ENCODE measurements at regions not wholly inside any gene's neighbourhood (a gene's known extent, or its start where the extent isn't known, plus 50 kb on each side); places are given as distances from the start of the nearest gene placed in this dataset.
"Not testable (repeated sequence)": the region's sequence is repeated elsewhere in the genome, so short reads cannot be mapped to it uniquely, and the experiment has no call there.

DNA sequence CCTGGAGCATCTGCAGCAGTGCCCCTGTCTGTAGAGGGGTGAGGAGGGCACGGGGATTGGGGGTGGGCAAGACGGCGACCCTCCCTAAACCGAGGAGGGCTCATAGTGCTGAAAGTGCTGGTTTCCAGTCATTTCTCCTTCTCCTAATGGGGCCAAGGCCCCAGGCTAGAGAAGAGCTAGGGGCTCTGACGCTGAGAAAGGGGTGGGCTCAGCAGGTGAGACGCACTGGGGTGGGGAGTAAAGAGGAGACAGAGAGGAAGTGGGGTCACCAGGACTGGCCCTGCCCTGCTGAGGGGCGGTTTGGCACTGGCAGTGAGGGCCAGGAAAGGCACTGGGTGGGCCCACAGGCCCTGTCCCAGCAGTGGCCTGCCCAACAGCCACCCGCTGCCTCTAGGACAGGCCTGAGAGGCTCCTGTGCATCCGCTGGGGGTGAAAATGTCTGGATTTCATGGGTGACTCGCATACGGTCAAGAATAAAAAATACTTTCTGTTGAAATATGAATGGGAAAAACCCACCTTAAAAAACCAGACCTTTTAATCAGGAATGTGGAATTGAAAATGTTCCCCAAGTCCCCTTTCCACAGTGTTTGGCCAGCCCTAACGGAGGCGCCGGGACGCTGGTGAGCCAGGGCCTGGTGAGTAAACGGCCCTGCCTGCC, 122.4 kb upstream of the SMURF2 start:
- DNase-seq: no peak

DNA sequence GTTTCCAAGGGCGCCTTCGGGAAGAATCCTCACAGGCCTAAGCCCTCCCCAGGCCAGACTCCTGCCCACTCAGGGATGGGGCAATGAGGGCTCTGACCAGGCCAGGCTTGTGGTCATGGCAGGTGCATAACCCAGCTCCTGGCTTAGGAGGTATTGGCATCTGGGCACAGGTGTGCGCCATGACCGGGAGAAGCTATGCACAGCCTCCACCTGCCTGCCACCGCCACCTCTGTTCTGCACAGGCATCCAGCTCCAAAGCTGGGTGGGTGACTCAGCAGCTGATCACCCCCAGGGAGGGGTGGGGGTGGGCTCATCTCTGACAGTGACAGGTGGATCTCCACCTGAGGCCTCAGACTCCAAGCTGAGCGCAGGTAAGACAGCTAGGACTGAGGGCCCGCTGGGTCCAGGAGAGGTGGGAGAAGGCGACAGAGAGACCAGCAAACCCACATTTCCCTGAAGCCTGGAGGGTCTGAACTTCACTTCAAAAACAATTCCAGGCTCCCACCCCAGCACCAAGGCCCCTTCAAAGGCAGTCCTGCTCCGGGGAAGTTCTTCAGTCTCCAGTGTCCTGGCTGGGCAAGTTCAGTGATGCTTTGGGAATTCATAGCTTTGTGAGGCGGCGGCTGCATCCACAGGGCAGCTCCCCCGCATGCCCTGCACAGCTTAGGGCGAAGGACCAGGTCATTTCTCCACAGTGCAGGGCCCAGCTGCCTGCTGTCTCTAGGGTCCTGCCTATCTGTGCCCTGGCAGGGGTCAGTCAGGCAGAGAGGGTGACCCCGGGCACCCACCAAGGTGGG, 121.6 kb upstream of the SMURF2 start:
- DNase-seq: no peak

DNA sequence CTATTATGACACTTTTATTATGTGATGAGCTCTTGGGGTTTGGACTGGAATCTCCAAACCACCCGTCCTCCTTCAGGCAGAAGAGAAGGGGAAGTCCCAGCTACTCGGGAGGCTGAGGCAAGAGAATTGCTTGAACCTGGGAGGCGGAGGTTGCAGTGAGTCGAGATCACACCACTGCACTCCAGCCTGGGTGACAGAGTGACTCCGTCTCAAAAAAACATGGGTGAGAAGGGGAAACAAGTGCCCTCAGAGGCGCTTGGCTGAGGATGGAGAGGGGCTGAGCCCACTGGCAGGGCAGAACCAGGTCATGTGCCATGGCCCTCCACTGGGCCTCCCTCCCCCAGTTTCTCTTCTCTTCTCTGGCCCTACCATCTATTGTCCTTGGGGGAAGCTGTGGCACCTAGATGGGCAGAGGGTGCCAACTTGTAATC, 120.9 kb upstream of the SMURF2 start:
- DNase-seq: peak; percentile 35

GRCh38 chr17:64781810-64782555, 119.9 kb upstream of the SMURF2 start:
- no peak for DNase-seq

GRCh38 chr17:64781014-64781756, 119.1 kb upstream of the SMURF2 start:
- peak; percentile 43 for DNase-seq

GRCh38 chr17:64780096-64781013, 118.2 kb upstream of the SMURF2 start:
- peak; percentile 77 for DNase-seq

GRCh38 chr17:64779376-64780095, 117.4 kb upstream of the SMURF2 start:
- no peak for DNase-seq

DNA sequence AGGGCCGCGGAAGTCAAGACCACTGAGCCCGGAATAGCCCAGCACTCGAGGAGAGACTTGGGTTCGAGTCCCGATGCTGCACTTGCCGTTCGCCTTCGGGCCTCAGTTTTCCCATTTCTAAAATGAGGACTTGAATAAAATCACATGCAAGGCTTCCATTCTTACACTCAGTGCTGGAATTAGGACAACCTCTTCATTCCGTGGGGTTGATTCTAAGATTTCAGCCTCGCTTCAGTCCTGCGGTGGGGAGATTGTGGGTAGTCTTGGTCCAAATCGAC, 116.9 kb upstream of the SMURF2 start:
- not testable (repeated sequence) for DNase-seq

DNA sequence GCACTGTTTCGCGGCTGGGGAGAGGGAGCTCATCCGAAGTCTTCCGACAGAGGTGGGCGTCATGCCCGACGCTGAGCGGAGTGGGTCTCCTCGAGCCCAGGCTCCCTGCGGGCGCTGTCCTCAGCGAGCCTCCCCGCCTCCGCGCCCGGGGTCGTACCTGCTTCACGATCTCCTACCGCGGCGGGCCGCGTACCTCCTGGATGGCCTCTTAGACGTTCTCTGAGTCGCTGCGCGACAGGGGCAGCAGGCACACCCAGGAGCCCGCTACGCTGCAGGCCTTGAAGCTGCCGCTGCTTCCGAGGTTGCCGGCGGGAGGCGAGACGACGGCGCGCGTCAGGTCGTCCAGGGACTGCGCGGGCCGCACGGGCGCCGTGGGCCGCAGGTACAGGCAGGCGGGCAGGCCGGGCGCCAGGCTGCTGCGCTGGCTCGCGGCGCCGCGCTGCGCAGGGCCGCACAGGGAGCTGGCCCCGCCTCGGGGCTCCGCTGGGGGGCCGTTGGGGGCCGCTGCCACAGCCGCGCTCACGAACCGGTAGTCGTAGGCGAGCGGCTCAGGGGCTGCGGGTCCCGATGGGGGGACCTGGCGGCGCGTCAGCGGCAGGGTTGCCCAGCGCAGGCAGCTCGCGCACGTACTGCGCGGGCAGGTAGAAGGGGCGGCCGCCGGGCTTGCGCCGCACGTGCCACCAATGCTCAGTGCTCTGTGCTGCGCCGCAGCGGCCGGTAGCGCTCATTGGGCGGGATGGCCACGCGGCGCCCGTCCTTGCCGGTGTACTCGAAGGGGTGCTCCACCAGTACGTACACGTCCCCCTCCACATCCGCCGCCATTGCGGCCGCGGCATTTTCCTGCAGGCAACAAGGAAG, 116.4 kb upstream of the SMURF2 start:
- no peak for DNase-seq

- no peak for DNase-seq
Measured at GRCh38 chr17:64777415-64778239, 115.5 kb upstream of the SMURF2 start.

- peak; percentile 69 for DNase-seq
Measured at GRCh38 chr17:64776720-64777414, 114.8 kb upstream of the SMURF2 start.

DNA sequence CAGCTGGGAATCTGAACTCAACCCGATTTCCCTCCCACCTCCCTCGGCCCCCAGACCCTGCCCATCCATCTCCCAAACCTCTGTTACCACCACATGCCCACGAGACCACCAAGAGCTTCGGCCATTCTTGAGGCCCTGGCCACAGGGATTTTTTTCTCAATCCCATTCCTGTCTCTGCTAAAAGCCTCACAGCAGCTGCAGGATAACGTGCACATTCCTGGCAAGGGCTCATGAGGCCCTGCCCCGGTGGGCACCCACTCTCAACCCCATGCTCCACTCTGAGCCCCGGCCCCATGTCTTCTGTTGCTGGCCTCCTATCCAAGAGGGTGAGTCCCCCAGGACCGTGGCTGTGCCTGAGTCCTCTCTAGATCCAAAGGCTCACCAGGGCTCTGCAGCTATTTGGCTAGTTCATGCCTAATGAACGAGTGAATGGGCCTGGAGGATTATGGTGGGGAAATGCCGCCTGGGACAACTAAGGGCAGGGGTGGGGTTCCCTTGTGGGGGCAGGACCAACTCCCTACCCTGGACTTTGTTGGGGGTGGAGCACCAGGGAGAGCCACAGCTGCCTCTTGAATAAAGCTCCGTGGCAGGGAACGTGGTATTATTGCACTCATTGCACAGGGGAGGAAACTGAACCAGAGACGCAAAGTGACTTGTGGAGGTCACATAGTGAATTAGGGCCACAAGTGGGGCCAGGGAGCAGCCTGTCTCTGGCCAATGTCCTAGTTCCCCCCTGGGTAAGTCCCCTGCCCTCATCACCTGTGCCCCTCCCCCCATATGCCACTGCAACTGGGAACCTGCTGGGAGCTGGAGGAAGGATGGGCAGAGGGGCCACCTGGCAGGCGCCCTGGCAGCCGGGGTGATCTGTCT, 113.8 kb upstream of the SMURF2 start:
- no peak for DNase-seq

DNA sequence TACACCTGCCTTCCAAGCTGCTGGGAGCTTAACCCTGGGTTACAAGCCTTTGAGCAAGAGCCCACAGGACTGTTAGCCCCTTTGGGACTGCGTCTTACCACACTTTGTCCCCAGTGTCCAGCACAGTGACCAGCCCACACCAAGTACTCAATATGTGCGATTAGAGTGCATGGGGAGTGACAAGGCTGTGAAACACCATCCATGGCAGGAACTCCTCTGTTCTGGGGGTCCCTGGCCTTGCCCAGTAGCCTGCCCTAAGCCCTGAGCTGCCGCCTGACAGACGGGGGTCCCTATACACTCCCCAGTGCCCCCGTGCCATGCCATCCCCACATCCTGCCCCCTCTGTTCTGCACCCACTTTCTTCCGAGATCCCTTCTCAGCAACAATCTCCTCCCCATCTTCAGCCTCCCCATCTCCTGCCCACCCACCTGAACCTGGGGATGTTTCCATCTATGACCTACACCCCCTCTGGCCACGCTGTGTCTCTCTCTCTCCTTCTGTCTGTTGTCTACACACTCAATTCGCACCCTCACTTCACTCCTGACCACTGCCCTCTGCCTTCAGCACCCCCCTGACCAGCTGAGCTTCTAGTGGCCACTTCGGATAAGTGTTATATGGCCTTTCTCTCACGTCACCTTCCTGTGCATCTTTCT, 112.9 kb upstream of the SMURF2 start:
- DNase-seq: no peak

GRCh38 chr17:64773836-64774761, 112.0 kb upstream of the SMURF2 start:
- DNase-seq: no peak

DNA sequence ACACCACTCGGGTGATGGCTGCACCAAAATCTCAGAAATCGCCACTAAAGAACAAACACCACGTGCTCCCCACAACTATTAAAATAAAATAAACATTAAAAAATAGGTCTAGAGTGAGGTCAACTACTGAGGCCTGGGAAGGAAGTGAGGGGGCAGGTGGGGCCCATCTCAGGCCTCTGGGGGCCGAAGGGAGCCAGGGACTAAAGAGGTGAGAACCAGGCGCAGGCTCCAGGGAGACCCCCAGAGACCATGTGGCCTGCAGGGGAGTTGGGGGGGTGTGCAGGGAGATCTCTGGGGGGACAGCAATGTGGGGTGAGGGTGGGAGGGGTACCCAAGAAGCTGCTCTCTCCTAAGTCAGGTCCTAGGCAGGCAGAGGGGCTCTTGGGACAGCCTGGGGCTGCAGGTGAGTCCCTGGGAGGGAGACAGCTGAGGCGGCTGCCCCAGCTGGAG, 111.3 kb upstream of the SMURF2 start:
- DNase-seq: no peak

DNA sequence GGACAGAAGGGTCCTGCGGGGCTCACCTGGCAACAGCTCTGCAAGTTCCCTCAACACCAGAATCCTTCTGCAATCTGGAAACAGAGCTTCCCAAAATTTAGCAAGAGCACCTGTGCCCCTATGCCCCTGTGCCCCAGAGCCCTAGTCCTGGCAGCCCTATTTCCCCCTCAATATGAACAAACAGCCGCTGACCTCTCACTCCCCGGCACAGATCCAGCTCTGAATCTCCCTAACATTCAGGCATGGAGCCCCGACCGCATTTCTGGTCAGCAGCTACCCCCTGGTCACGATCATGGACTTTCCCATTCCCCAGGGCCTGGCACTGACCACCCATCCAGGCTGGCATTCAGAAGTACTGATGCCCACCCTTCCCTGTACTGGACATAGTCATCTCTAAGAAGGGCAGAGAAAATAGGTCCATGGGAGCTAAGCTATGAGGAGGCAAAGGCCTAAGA, 110.8 kb upstream of the SMURF2 start:
- no peak for DNase-seq
